Body of pancreas (tissue), 4 donors: ENCODE measurements at regions not wholly inside any gene's neighbourhood (a gene's known extent, or its start where the extent isn't known, plus 50 kb on each side); places are given as distances from the start of the nearest gene placed in this dataset.

Source experiments
- ATAC-seq: fragments of 150-250 bp; one replicate; pipeline ENCODE4 v1.9.1; 2016
- DNase-seq, 4 donors: peaks; one replicate each; pipeline ENCODE4 v3.0.0-alpha.2; 2019
- H3K27ac ChIP-seq, 4 donors: fragments of 200-600 bp; sonication (generic); 1 replicate in 3 of 4; 2 replicates in 1 of 4; pipeline versions ENCODE4 v1.5.1 to v1.6.1; 2016 to 2019; ENCODE audit warnings: mild to moderate bottlenecking in 1 of 4, mixed read lengths in 1 of 4, moderate library complexity in 1 of 4
- H3K27me3 ChIP-seq, 2 donors: fragments of 200-600 bp; sonication (generic); one replicate each; pipeline ENCODE4 v1.6.0; 2016; ENCODE audit warnings: mild to moderate bottlenecking in 1 of 2
- H3K36me3 ChIP-seq, 2 donors: fragments of 200-600 bp; sonication (generic); replicated peaks in 1 of 2; 2 replicates each; pipeline ENCODE4 v1.5.1; 2016; ENCODE audit warnings: low read depth in 2 of 2; ENCODE audit not compliant: insufficient read depth in 1 of 2
- H3K4me1 ChIP-seq: fragments of 200-600 bp; sonication (generic); one replicate; pipeline ENCODE4 v1.6.0; 2016
- H3K4me3 ChIP-seq, 2 donors: fragments of 200-600 bp; sonication (generic); 1 replicate in 1 of 2; 2 replicates in 1 of 2; pipeline ENCODE4 v1.5.1; 2016 to 2019
- H3K9me3 ChIP-seq, 3 donors: fragments of 200-600 bp; sonication (generic); 1 replicate in 2 of 3; 2 replicates in 1 of 3; pipeline ENCODE4 v1.5.1; 2016
- POLR2A ChIP-seq, 3 donors: fragments of 450-650 bp; IDR thresholded peaks; one replicate each; pipeline ENCODE4 v1.6.1; 2016; ENCODE audit warnings: antibody characterized with exemption in 3 of 3, mild to moderate bottlenecking in 2 of 3
- WGBS, 2 donors: methylation state at CpG; one replicate each; pipeline ENCODE4 v1.1.5; 2017; 5-methylcytosine and 5-hydroxymethylcytosine counted together
- intact Hi-C: fragments of 100-400 bp; cut with DNase I; formaldehyde crosslinking; loops from one replicate; pipeline ENCODE4 v1.15.1; 2023
- TF ChIP-seq, protein P1 (sequence below), 7 experiments: fragments of 450-650 bp in 4 of 7; fragments of 200-600 bp in 3 of 7; sonication (generic) in 3 of 7; IDR thresholded peaks; one replicate each; pipeline ENCODE4 v1.5.1; 2016 to 2019; ENCODE audit warnings: antibody characterized with exemption in 7 of 7

- ATAC-seq: no peak
- Histone ChIP-seq H3K4me1 (no peaks in the 10 kb centered on the region), H3K27me3 (no peaks in the 10 kb centered on the region), H3K9me3 (no peaks in the 10 kb centered on the region), H3K4me3 (no peak overlapping the region), H3K36me3 (no peaks in the 10 kb centered on the region), H3K27ac (no peak overlapping the region)
- no peak for TF ChIP-seq POLR2A (IDR thresholded peaks at IDR 0.05)
- TF ChIP-seq, protein P1, sequence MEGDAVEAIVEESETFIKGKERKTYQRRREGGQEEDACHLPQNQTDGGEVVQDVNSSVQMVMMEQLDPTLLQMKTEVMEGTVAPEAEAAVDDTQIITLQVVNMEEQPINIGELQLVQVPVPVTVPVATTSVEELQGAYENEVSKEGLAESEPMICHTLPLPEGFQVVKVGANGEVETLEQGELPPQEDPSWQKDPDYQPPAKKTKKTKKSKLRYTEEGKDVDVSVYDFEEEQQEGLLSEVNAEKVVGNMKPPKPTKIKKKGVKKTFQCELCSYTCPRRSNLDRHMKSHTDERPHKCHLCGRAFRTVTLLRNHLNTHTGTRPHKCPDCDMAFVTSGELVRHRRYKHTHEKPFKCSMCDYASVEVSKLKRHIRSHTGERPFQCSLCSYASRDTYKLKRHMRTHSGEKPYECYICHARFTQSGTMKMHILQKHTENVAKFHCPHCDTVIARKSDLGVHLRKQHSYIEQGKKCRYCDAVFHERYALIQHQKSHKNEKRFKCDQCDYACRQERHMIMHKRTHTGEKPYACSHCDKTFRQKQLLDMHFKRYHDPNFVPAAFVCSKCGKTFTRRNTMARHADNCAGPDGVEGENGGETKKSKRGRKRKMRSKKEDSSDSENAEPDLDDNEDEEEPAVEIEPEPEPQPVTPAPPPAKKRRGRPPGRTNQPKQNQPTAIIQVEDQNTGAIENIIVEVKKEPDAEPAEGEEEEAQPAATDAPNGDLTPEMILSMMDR (IDR thresholded peaks at IDR 0.05): no peak
- 75 to 89% methylated on average over 3 of the region's 3 CpGs for WGBS, 2 donors
- intact Hi-C loops: no loop called here
- no peak for DNase-seq
Measured at GRCh38 chr2:78465707-78466106, 559.8 kb upstream of the REG3G start.

DNA sequence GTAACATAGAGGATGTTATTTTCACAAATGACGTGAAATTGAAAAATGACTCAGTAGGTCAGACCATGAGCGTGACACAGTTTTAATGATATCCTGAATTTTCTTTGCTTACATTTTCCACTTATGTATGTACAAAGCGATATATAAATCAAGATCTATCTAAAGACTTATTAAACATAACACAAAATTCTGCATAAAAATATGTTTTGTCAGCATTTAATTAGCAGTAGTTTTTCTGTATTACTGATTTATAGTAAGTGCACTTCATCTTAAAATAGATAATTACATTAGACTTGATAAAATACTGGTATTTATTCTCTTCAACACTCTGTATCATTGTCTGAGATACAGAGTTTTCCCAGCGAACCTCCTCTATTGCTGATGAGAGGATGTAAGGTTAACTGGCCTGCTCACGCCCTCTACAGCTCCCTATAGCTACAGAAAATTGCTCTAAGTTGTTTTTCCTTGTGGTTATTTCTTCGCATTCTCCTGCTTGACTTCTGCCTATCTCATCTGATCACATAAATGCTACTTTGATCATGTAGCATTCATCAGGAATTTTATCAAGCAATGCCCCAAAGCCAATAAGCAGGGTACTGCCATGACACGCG, 548.8 kb upstream of the REG3G start:
- Histone ChIP-seq H3K27me3 (no peaks in the 10 kb centered on the region), H3K9me3 (no peaks in the 10 kb centered on the region), H3K4me3 (no peak overlapping the region), H3K27ac (no peak overlapping the region), H3K36me3 (no peaks in the 10 kb centered on the region), H3K4me1 (no peaks in the 10 kb centered on the region)
- WGBS, 2 donors: 82 to 83% methylated on average over 8 of the region's 8 CpGs
- ATAC-seq: no peak
- no peak for DNase-seq
- TF ChIP-seq, protein P1 (IDR thresholded peaks at IDR 0.05): no peak
- no peak for TF ChIP-seq POLR2A (IDR thresholded peaks at IDR 0.05)
- intact Hi-C loops: no loop called here

- ATAC-seq: no peak
- no peaks in the 10 kb centered on the region for H3K4me1 ChIP-seq
- TF ChIP-seq POLR2A (IDR thresholded peaks at IDR 0.05): no peak
- TF ChIP-seq, protein P1 (IDR thresholded peaks at IDR 0.05): no peak
- no peak overlapping the region for H3K4me3 ChIP-seq
- H3K9me3 ChIP-seq: no peaks in the 10 kb centered on the region
- no peak for DNase-seq
- H3K27ac ChIP-seq: no peak overlapping the region
- no peaks in the 10 kb centered on the region for H3K27me3 ChIP-seq
- H3K36me3 ChIP-seq: no peaks in the 10 kb centered on the region
- intact Hi-C loops: no loop called here
Measured at GRCh38 chr2:78486565-78486964, 538.9 kb upstream of the REG3G start.

DNA sequence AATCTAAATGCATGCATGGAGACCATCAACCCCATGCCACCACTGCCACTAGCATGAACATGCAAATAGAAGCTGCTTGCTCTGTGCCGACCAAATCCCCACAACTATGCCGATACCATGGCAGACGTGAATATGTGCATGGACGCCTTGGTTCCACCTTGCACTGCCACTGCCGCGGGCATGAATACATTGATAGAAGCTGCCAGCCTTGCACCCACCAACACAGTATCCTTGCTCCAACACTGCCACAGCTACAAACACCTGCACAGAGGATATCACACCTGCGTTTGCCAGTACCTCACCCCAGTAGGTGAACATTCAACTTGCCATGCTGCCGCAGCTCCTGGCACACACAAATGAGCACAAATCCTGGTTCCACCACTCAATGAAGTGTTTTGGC, 527.4 kb upstream of the REG3G start:
- no peaks in the 10 kb centered on the region for H3K36me3 ChIP-seq
- DNase-seq: no peak
- H3K9me3 ChIP-seq: no peaks in the 10 kb centered on the region
- TF ChIP-seq, protein P1 (IDR thresholded peaks at IDR 0.05): no peak
- no peak for TF ChIP-seq POLR2A (IDR thresholded peaks at IDR 0.05)
- H3K4me1 ChIP-seq: no peaks in the 10 kb centered on the region
- H3K4me3 ChIP-seq: no peak overlapping the region
- H3K27ac ChIP-seq: no peak overlapping the region
- no peaks in the 10 kb centered on the region for H3K27me3 ChIP-seq
- 79 to 82% methylated on average over 8 of the region's 8 CpGs for WGBS, 2 donors
- ATAC-seq: no peak
- intact Hi-C loops: no loop called here

GRCh38 chr2:78506301-78506700, 519.2 kb upstream of the REG3G start:
- no peak for TF ChIP-seq POLR2A (IDR thresholded peaks at IDR 0.05)
- TF ChIP-seq, protein P1 (IDR thresholded peaks at IDR 0.05): no peak
- Histone ChIP-seq H3K9me3 (no peaks in the 10 kb centered on the region), H3K4me1 (no peaks in the 10 kb centered on the region), H3K27me3 (no peaks in the 10 kb centered on the region), H3K27ac (no peak overlapping the region), H3K36me3 (no peaks in the 10 kb centered on the region), H3K4me3 (no peak overlapping the region)
- DNase-seq: no peak
- 90 to 97% methylated on average over 1 of the region's 1 CpG for WGBS, 2 donors
- no peak for ATAC-seq
- intact Hi-C loops: no loop called here
